Activated T-cell treated with anti-CD3 and anti-CD28 coated beads, Interleukin-2, amount 50 U/mL, for 48 hours (primary cell): ENCODE measurements at regions not wholly inside any gene's neighbourhood (a gene's known extent, or its start where the extent isn't known, plus 50 kb on each side); places are given as distances from the start of the nearest gene placed in this dataset.
"Not testable (repeated sequence)": the region's sequence is repeated elsewhere in the genome, so short reads cannot be mapped to it uniquely, and the experiment has no call there.

ENCODE experiments used
- DNase-seq, 2 experiments: peaks; one replicate each; pipeline ENCODE4 v3.0.0-alpha.2; 2020

GRCh38 chr5:118461436-118461835 lies 526.9 kb downstream of the DTWD2 start:
- no peak for DNase-seq

DNA sequence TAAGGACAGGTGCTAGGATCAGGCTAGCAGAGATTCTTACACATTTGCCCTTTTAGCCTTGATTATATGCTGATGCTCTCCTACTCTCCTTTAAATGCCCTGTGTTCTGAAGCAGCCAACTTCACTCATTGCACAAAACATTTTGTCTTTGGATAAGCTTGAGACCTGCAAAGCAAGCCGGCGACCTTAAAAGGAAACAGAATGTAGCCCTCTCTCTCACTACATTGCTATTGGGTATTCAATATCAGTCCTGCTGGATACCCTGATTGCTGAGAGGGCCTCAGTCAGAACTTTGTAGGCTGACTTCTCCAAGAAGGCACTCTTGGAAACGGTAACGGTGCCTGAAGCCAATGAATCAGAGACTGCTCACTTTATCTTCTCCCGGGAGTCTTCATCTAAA lies 528.9 kb downstream of the DTWD2 start:
- no peak for DNase-seq

DNA sequence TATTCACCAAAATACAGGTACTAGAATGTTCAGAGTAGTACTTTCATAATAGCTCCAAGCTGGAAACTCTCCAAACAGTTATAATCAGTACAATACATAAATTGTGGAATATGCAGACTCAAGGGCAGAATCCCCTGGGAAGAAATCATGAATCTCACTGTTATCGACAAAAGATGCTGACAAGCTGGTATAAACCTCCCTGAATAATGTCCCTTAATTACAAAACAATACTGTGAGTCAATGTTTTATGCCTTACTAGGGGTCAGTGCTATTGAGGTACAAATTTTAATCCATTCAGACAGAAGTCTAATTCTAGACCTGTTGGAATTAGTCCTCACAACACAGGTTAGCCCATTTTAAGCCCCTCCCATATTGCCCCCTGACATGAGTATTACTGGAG lies 532.3 kb downstream of the DTWD2 start:
- no peak for DNase-seq

GRCh38 chr5:118451697-118452247 lies 536.6 kb downstream of the DTWD2 start:
- no peak for DNase-seq

DNA sequence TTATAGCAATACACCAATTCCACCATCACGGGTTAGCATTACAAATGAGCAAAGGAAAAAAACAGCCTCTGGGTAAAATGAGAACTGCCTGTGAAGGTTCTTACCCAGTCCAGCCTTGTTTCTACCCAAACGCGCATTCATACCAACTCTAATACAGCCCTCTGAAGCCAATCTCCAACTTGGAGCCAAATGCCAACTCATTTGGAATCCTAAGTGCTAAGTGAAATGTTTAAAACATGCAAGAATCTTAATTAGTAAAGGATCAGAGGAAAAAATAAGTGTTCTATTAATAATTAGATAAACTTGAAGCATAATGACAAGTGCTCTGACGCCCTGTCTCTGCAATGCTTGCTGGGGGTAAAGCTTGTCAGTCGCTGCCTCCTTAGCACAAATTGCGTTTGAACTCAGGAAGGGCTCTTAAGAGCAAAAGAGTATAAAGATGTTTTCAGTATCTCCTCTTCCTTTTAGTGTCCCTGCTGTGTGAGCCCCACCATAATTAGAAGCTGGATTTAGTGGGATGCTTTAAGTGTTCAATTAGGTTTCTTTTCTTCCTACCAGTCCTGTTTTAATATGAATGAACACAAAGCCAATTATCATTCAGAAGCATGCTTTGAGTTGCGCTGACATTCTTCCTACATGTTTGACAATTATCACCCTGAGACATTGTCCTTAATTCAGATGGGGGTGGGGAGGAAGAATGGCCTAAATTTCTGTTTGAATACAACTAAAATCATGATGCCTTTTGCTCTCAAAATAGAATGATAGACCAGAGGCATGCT lies 537.6 kb downstream of the DTWD2 start:
- DNase-seq, result no peak

DNA sequence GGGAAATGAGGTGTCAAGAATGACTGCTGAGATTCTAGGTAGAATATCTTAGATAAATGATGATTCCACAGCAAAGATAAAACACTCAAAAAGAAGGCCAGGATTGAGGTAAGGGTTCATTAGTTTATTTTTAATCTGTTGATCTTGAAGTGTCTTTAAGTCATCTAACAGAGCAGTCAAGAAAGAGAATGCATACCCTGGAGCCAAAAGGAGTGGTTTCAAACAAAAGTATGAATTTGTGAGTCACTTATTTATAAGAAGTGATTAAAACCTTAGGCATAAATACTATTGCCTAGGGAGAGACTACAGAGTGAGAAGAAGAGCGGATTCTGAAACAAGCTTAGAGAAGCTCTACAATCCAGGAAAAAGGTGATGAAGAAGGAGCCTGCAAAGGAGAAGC lies 541.0 kb downstream of the DTWD2 start:
- DNase-seq, result no peak

GRCh38 chr5:118441956-118442355 lies 546.4 kb downstream of the DTWD2 start:
- no peak for DNase-seq

- no peak for DNase-seq
These were observed 547.3 kb downstream of the DTWD2 start for GRCh38 chr5:118441034-118441433.

DNA sequence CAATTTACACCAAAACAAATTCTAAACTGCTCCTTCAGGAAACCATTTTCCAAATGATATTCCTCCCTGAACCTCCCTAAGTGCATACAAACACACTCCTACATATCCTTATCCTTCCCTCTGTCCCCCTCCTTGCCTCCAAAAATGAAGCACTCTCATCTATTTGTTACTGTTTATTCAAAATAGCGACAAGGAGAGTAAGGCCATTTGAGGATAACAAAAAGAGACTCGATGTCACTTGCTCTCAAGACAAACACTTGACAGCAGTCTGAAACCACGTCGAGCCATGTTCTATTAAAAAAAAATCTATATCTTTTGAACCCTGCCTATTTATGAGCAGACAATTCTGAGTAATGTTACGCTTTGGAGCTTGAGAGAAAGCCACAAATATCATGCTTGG lies 547.9 kb downstream of the DTWD2 start:
- no peak for DNase-seq

DNA sequence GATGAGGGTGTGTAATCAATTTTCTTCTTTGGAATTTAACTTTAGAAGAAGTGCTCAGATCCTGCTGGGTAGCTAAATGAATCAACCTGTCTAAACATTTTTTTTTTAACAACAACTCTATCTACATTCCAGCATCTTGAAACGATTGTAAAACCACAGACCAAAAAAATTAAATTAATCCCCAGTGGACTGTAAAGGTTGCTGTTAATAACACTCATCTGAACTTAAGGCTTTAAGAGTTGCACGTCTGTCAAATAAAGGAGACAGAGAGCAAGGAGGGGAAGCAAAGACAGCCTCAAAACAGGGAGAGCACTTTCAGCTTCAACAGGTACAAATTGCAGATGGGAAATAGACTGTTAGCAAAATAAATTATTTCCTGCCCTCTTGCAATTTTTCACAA lies 548.5 kb downstream of the DTWD2 start:
- no peak for DNase-seq

- DNase-seq, result no peak
These were observed 553.2 kb downstream of the DTWD2 start for GRCh38 chr5:118435131-118435530.

DNA sequence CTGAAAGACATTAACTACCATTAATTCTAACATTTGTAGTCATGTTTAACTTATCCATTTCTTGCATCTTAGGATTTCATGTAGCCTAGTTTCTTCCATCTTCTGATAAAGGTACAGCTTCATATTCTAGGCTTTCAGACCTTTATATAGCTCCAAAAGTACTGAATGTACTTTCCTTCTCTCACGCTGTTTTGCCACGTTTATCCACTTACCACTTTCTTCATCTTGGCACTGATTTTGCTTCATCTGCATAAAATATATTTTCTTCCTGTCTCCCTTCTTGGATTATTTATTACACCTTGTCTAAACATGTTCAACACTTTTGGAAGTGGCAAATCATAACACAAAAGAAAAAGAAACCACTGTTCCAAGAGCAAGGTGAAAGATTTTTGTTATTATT lies 553.8 kb downstream of the DTWD2 start:
- DNase-seq, result no peak

GRCh38 chr5:118430076-118430475 lies 558.3 kb downstream of the DTWD2 start:
- no peak for DNase-seq

- DNase-seq, result no peak
These were observed 580.4 kb downstream of the DTWD2 start for GRCh38 chr5:118407958-118408357.

DNA sequence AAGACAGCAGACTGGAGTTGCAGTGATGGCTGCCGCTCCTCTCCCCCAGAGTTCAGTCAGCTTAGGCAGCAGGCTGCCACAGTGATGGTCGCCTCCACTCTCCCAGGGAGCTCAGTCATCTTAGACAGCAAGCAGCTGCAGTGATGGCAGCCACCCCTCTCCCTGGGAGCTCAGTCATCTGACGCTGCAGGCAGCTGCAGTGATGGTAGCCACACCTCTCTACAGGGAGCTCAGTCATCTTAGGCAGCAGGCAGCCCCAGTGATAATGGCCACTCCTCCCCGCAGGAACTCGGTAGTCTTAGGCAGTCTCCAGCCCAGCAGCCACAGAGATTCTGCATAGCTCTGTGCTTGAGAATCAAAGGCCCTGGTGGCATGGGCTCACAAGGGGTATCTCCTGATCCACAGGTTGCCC lies 582.7 kb downstream of the DTWD2 start:
- no peak for DNase-seq

GRCh38 chr5:118397236-118397635 lies 591.1 kb downstream of the DTWD2 start:
- no peak for DNase-seq

- DNase-seq, result no peak
These were observed 595.9 kb downstream of the DTWD2 start for GRCh38 chr5:118392491-118392890.

- not testable (repeated sequence) for DNase-seq
These were observed 605.4 kb downstream of the DTWD2 start for GRCh38 chr5:118382931-118383330.

GRCh38 chr5:118379470-118379869 lies 608.9 kb downstream of the DTWD2 start:
- DNase-seq, result no peak

DNA sequence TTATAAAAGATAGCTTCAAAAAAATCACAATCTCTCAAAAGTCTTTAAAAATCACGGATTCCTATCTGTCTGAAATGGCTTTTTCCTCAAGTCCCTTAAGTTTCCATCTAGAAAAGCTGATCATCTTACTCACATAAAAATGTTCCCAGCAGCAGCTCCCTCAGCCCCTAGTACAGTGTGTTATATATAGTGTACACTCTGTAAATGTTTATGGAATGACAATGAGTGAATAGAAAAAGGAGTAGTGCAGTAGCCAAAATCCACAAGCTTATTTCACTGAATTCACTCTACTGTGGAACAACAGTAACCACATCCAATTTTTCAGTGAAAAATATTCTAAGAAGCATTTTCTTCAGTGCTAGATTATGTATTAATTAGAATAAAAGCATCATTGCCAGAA lies 609.4 kb downstream of the DTWD2 start:
- no peak for DNase-seq

GRCh38 chr5:118377420-118377819 lies 610.9 kb downstream of the DTWD2 start:
- no peak for DNase-seq

GRCh38 chr5:118371973-118372831 lies 616.1 kb downstream of the DTWD2 start:
- DNase-seq, result no peak

DNA sequence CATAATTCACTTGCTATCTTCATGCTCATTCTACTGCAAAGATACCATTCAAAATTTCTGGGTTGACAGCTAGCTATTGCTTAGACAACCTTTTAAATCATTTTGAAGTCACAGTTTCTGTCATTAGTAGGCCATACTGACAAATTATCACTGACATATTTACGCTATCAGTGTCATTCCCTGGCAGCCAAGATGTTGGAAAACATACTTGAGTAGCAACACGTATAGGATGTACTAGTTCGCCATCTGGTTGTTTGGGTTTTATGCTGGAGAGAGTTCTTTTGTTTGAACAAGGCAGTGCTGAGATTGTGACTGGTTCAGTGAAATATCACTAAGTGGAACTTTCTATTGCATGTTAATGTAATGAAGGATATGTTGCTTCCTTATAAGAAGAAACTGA lies 621.9 kb downstream of the DTWD2 start:
- DNase-seq, result no peak

DNA sequence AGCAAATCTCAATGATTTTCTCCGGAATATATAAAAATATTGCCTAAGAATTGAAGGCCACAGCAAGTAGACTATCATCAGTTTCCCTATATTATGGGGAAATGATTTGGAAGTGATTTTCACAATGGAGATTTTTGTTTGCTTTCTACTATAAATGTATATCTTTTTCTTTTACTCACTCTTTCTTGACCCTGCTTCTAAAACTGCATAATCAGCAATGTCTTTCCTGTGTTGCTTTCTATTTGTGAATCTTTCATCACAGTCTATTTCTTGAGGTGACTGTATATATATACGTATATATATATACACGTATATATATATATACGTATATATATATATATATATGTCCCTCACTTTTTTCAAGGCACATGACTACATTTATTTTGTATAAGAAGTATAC lies 622.6 kb downstream of the DTWD2 start:
- DNase-seq, result no peak
